Common myeloid progenitor, CD34-positive (primary cell): ENCODE measurements at regions not wholly inside any gene's neighbourhood (a gene's known extent, or its start where the extent isn't known, plus 50 kb on each side); places are given as distances from the start of the nearest gene placed in this dataset.

Experiments
- CTCF ChIA-PET: fragments of 350-600 bp; sonication (Branson Sonifier 250); formaldehyde crosslinking; loops from one replicate; lab custom pipeline; 2021; ENCODE audit warnings: antibody characterized with exemption; lab: Charles Lee
- POLR2A ChIA-PET: fragments of 350-600 bp; sonication (Branson Sonifier 250); formaldehyde crosslinking; loops from one replicate; lab custom pipeline; 2021; ENCODE audit warnings: antibody characterized with exemption; lab: Charles Lee
- DNase-seq, 3 donors: peaks; one replicate each; pipeline versions ENCODE4 v3.0.0 to v3.0.0-alpha.2; 2013
- H3K27ac ChIP-seq, 2 experiments: 1 replicate in 1 of 2; 2 replicates in 1 of 2; pipeline ENCODE4 v1.7.0; 2013; ENCODE audit warnings: inconsistent platforms in 2 of 2, low read length in 2 of 2, mild to moderate bottlenecking in 2 of 2, low read depth in 1 of 2, moderate library complexity in 1 of 2; ENCODE audit not compliant: severe bottlenecking in 2 of 2, insufficient read depth in 1 of 2, poor library complexity in 1 of 2
- H3K27me3 ChIP-seq, 5 experiments: replicated peaks in 2 of 5; 1 replicate in 3 of 5; 2 replicates in 2 of 5; pipeline versions ENCODE4 v1.6.1 to v1.7.0; 2013; ENCODE audit warnings: low read length in 4 of 5, mild to moderate bottlenecking in 2 of 5, moderate library complexity in 2 of 5, inconsistent platforms in 1 of 5; ENCODE audit not compliant: insufficient read depth in 5 of 5, control insufficient read depth in 4 of 5
- H3K36me3 ChIP-seq, 4 experiments: 1 replicate in 2 of 4; 2 replicates in 2 of 4; pipeline versions ENCODE4 v1.6.1 to v1.7.0; 2013; ENCODE audit warnings: low read length in 3 of 4, control low read depth in 1 of 4, mild to moderate bottlenecking in 1 of 4; ENCODE audit not compliant: control insufficient read depth in 4 of 4, insufficient read depth in 4 of 4
- H3K4me1 ChIP-seq, 4 experiments: 1 replicate in 3 of 4; 2 replicates in 1 of 4; pipeline versions ENCODE4 v1.6.1 to v1.7.1; 2013; ENCODE audit warnings: low read length in 3 of 4, mild to moderate bottlenecking in 3 of 4, control low read depth in 1 of 4, inconsistent platforms in 1 of 4, moderate library complexity in 1 of 4; ENCODE audit not compliant: control insufficient read depth in 4 of 4, insufficient read depth in 4 of 4; ENCODE audit errors: control extremely low read depth in 1 of 4
- H3K4me3 ChIP-seq, 7 experiments: 1 replicate in 4 of 7; 2 replicates in 3 of 7; pipeline versions ENCODE4 v1.5.1 to v1.7.0; 2013; ENCODE audit warnings: mild to moderate bottlenecking in 7 of 7, low read length in 6 of 7, moderate library complexity in 6 of 7, inconsistent platforms in 2 of 7, low read depth in 2 of 7, control low read depth in 1 of 7; ENCODE audit not compliant: insufficient read depth in 4 of 7, control insufficient read depth in 1 of 7; ENCODE audit errors: extremely low read depth in 1 of 7
- H3K9me3 ChIP-seq, 5 experiments: 1 replicate in 4 of 5; 2 replicates in 1 of 5; pipeline versions ENCODE4 v1.6.1 to v1.7.1; 2013; ENCODE audit warnings: low read length in 4 of 5, mild to moderate bottlenecking in 2 of 5, inconsistent platforms in 1 of 5, low read depth in 1 of 5, moderate library complexity in 1 of 5; ENCODE audit not compliant: control insufficient read depth in 4 of 5, insufficient read depth in 2 of 5; ENCODE audit errors: control extremely low read depth in 1 of 5
- WGBS: methylation state at CpG from one replicate; pipeline ENCODE4 v1.1.5; 2013; ENCODE audit not compliant: insufficient coverage; 5-methylcytosine and 5-hydroxymethylcytosine counted together

DNA sequence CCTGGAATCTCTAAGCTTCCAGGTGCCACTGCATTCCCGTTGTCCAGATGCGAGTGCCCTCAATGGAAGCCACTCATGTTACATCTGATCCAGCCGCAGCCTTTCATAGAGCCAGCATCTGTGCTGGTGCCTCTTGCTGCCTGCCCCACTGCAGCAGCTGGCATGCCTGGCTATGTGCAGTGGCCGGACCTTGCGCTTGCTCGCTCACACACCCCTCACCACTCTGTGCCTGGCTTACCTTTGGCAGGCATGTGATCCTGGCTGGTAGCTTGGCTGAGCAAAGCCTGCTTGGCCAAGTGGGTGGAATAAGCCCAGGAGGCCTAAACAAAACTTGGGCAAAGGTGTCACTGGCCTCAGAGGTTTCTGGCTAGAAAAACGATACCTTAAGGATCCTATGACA lies 59.5 kb upstream of the CDKN2AIP start:
- POLR2A ChIA-PET = no interaction called here
- Histone ChIP-seq H3K4me3 (no peak overlapping the region), H3K27me3 (no peaks in the 10 kb centered on the region), H3K27ac (no peak overlapping the region), H3K9me3 (peaks cover 0 to 25% (median 14%) of the 10 kb centered on the region in 5 experiments), H3K4me1 (no peaks in the 10 kb centered on the region), H3K36me3 (no peaks in the 10 kb centered on the region)
- CTCF ChIA-PET = interaction anchor here (1.0 to 1.6 kb wide), 2 partner anchors 9 to 15 kb away, joined by 3 to 4 read pairs; no protein-coding TSS in a partner anchor
- DNase-seq = no peak
- WGBS = 89% methylated on average over 7 of the region's 7 CpGs

DNA sequence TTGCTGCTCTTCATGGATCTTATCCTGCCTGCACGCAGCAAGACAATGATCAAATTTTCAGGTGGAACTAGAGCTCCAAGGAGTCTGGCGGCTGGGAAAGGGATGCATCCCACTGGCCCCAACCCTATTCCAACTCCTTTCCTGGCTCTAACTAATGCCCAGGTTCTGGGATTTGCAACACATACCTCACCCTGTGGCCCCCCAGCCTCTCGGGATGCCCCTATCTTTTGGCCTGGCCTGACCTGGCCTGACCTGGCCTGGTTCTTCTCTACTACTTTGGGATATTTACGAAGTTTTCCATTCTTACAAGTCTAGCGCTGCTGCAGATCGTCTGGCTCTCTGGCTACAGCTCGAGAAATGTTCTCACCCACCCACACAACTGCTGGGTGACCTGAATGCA lies 56.4 kb upstream of the CDKN2AIP start:
- WGBS = 100% methylated on average over 7 of the region's 7 CpGs
- Histone ChIP-seq H3K4me1 (peaks cover 0 to 22% (median 13%) of the 10 kb centered on the region in 4 experiments), H3K27me3 (no peaks in the 10 kb centered on the region), H3K27ac (no peak overlapping the region), H3K4me3 (no peak overlapping the region), H3K36me3 (no peaks in the 10 kb centered on the region), H3K9me3 (peaks cover 0 to 19% (median 14%) of the 10 kb centered on the region in 5 experiments)
- ChIA-PET CTCF (no interaction called here), POLR2A (no interaction called here)
- DNase-seq = no peak

DNA sequence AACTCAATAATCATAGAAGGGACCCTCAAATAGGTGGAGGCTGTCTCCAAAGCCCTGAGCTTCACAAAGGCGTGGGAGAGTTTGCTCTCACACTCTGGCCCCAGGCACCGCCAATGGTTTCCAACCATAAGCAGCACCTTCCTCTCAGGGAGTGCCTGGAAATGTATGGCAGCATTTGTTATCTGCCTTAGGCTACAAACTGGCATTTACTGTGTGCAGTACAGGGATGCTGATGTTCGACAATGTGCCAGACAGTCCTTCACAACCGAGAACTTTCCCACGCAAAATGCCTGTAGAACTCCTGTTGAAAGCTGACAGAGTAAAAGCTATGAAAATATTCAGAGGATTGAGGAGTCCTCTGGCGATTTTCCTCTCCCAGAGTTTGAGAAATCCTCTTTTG lies 55.7 kb upstream of the CDKN2AIP start:
- ChIA-PET POLR2A (no interaction called here), CTCF (no interaction called here)
- no peaks in the 10 kb centered on the region for H3K27me3 ChIP-seq
- H3K27ac ChIP-seq = no peak overlapping the region
- no peaks in the 10 kb centered on the region for H3K36me3 ChIP-seq
- no peak for DNase-seq
- H3K4me3 ChIP-seq = no peak overlapping the region
- peaks cover 0 to 22% (median 13%) of the 10 kb centered on the region in 4 experiments for H3K4me1 ChIP-seq
- 98% methylated on average over 6 of the region's 6 CpGs for WGBS
- peaks cover 0 to 15% (median 12%) of the 10 kb centered on the region in 5 experiments for H3K9me3 ChIP-seq

GRCh38 chr4:183390374-183390773 lies 54.1 kb upstream of the CDKN2AIP start:
- Histone ChIP-seq H3K4me3 (no peak overlapping the region), H3K4me1 (peaks cover 7 to 35% (median 16%) of the 10 kb centered on the region in 4 experiments), H3K9me3 (no peaks in the 10 kb centered on the region), H3K36me3 (no peaks in the 10 kb centered on the region), H3K27me3 (no peaks in the 10 kb centered on the region), H3K27ac (no peak overlapping the region)
- CTCF ChIA-PET = interaction anchor here (0.6 to 1.8 kb wide), 3 partner anchors 15 to 353 kb away, joined by 3 to 5 read pairs (median 5); no protein-coding TSS in a partner anchor
- POLR2A ChIA-PET = no interaction called here
- DNase-seq = no peak
- 100% methylated on average over 2 of the region's 5 CpGs for WGBS

DNA sequence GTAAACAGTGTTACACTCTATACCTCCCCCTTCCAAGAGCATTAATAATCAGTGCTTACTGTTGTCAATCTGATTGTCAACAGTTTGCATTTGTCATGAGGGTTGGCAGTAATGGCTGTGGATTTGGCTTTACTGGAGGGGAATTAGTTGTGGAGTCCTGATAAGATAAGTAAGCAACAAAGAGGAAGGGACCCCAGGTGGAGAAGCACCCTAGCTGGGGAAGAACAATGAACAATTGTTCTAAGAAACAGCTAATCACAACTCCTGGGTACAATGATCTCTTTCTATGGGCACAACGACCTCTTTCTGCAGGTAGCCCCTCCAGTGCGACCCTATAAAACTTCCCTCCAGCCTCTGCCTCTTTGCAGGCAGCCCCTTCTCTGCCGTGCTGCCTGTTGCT lies 53.2 kb upstream of the CDKN2AIP start:
- H3K27ac ChIP-seq = no peak overlapping the region
- H3K4me3 ChIP-seq = peak overlapping the region in 1 of 7 experiments; percentile 13
- WGBS = 69% methylated on average over 3 of the region's 3 CpGs
- no peaks in the 10 kb centered on the region for H3K9me3 ChIP-seq
- peaks cover 8 to 44% (median 20%) of the 10 kb centered on the region in 4 experiments for H3K4me1 ChIP-seq
- H3K36me3 ChIP-seq = no peaks in the 10 kb centered on the region
- peak in 1 of 3 donors; percentile 33 for DNase-seq
- no peaks in the 10 kb centered on the region for H3K27me3 ChIP-seq
- POLR2A ChIA-PET = no interaction called here
- CTCF ChIA-PET = interaction anchor here (1.6 to 1.8 kb wide), 2 partner anchors 16 to 17 kb away, joined by 5 read pairs; no protein-coding TSS in a partner anchor

DNA sequence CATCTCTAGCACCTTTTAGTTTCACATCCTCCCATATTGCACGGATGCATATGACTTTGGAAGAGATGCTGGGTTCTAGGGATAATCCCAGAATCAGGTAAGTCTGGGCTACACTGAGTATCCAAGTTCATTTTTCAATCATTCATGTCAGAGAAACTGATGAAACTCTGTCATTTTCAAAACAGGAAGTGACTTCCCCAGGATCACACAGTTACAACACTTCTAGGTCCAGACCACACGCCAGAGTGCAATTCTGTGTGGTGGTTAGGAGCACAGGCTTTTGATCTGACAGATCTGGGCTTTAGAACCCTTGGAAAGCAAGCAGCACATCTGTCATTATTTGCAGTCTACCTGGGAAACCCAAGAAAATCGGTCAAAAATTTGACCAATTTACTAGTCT lies 52.1 kb upstream of the CDKN2AIP start:
- ChIA-PET CTCF (interaction anchor here (1.1 kb wide), 1 partner anchor 130 kb away, joined by 3 read pairs; no protein-coding TSS in a partner anchor), POLR2A (no interaction called here)
- peak in 2 of 3 donors; percentile 68 to 72 for DNase-seq
- Histone ChIP-seq H3K9me3 (no peaks in the 10 kb centered on the region), H3K27ac (no peak overlapping the region), H3K27me3 (no peaks in the 10 kb centered on the region), H3K4me3 (no peak overlapping the region), H3K36me3 (no peaks in the 10 kb centered on the region), H3K4me1 (peaks cover 9 to 51% (median 25%) of the 10 kb centered on the region in 4 experiments)
- 90% methylated on average over 2 of the region's 3 CpGs for WGBS

GRCh38 chr4:183393446-183393845 lies 51.0 kb upstream of the CDKN2AIP start:
- H3K9me3 ChIP-seq = no peaks in the 10 kb centered on the region
- POLR2A ChIA-PET = no interaction called here
- no peak overlapping the region for H3K4me3 ChIP-seq
- 100% methylated on average over 5 of the region's 5 CpGs for WGBS
- H3K36me3 ChIP-seq = no peaks in the 10 kb centered on the region
- no peaks in the 10 kb centered on the region for H3K27me3 ChIP-seq
- H3K27ac ChIP-seq = no peak overlapping the region
- DNase-seq = no peak
- CTCF ChIA-PET = interaction anchor here (1.1 to 1.3 kb wide), 2 partner anchors 8 to 131 kb away, joined by 3 read pairs; no protein-coding TSS in a partner anchor
- peaks cover 9 to 58% (median 31%) of the 10 kb centered on the region in 4 experiments for H3K4me1 ChIP-seq
